GM23338 (cell line): ENCODE measurements at regions not wholly inside any gene's neighbourhood (a gene's known extent, or its start where the extent isn't known, plus 50 kb on each side); places are given as distances from the start of the nearest gene placed in this dataset.

Experiments
- CREB1 ChIP-seq: fragments of 250-450 bp; sonication (Bioruptor Pico); IDR thresholded peaks from 2 replicates; pipeline ENCODE4 v1.5.0; 2020; ENCODE audit warnings: low read depth, mild to moderate bottlenecking, moderate library complexity
- EZH2 ChIP-seq: fragments of 200-600 bp; sonication (generic); IDR thresholded peaks from one replicate; pipeline ENCODE4 v1.8.0; 2017; ENCODE audit warnings: antibody characterized with exemption, mild to moderate bottlenecking, low read depth; ENCODE audit not compliant: unreplicated experiment
- EZH2phosphoT487 ChIP-seq: fragments of 200-600 bp; sonication (generic); IDR thresholded peaks from one replicate; pipeline ENCODE4 v1.8.1; 2018; ENCODE audit warnings: antibody characterized with exemption; ENCODE audit not compliant: unreplicated experiment
- JUNB ChIP-seq: IDR thresholded peaks from one replicate; pipeline ENCODE4 v1.6.1; 2016; ENCODE audit warnings: antibody characterized with exemption; ENCODE audit not compliant: unreplicated experiment
- NANOG ChIP-seq: IDR thresholded peaks from 2 replicates; pipeline ENCODE4 v1.6.1; 2016; ENCODE audit warnings: antibody characterized with exemption, borderline replicate concordance
- POLR2AphosphoS5 ChIP-seq: IDR thresholded peaks from 2 replicates; pipeline ENCODE4 v1.6.1; 2016; ENCODE audit warnings: antibody characterized with exemption, low read depth
- ZNF331 ChIP-seq: fragments of 250-450 bp; sonication (Bioruptor Pico); IDR thresholded peaks from 2 replicates; pipeline ENCODE4 v1.5.0; 2020; ENCODE audit warnings: low read depth, mild to moderate bottlenecking, moderate library complexity
- TF ChIP-seq, protein P1 (sequence below), 2 experiments: fragments of 200-600 bp in 1 of 2; sonication (generic) in 1 of 2; conservative IDR thresholded peaks; 2 replicates each; pipeline versions ENCODE4 v1.5.1 to v1.6.1; 2016 to 2017; ENCODE audit warnings: antibody characterized with exemption in 2 of 2, low read depth in 2 of 2, mild to moderate bottlenecking in 2 of 2, moderate library complexity in 1 of 2
- TF ChIP-seq, protein P2 (sequence below): fragments of 250-450 bp; sonication (Bioruptor Pico); IDR thresholded peaks from 2 replicates; pipeline ENCODE4 v1.5.0; 2020; ENCODE audit warnings: mild to moderate bottlenecking, moderate library complexity
- TF ChIP-seq, protein P3 (sequence below): IDR thresholded peaks from one replicate; pipeline ENCODE4 v1.6.1; 2018; ENCODE audit warnings: antibody characterized with exemption; ENCODE audit not compliant: unreplicated experiment
- TF ChIP-seq, protein P4 (sequence below): IDR thresholded peaks from 2 replicates; pipeline ENCODE4 v1.6.1; 2016; ENCODE audit warnings: antibody characterized with exemption

DNA sequence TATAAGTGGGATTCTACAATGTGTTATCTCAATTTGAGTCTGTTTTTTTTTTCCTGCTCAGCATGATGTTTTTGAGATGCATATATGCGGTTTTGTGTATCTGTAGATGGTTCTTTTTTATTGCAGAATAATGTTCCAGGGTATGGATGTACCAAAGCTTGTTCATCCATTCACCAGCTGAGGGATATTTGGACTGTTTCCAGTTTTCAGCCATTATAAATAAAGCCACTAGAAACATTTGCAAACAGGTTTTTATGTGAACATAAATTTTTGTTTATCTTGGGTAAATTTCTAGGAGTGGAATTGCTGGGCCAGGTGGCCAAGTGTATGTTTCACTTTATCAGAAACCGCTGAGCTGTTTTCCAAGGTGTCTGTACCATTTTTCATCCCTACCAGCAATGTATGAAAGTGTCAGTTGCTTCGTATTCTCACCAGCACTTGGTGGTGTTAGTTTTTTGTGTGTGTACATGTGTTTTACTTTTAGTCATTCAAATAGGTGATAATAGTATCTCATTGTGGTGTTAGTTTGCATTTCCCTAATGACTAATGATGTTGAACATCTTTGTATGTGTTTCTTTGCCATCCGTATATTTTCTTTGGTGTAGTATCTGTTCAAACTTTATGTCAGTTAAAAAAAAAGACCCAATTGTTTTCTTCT, 124.2 kb downstream of the CEBPB start:
- TF ChIP-seq, protein P1, sequence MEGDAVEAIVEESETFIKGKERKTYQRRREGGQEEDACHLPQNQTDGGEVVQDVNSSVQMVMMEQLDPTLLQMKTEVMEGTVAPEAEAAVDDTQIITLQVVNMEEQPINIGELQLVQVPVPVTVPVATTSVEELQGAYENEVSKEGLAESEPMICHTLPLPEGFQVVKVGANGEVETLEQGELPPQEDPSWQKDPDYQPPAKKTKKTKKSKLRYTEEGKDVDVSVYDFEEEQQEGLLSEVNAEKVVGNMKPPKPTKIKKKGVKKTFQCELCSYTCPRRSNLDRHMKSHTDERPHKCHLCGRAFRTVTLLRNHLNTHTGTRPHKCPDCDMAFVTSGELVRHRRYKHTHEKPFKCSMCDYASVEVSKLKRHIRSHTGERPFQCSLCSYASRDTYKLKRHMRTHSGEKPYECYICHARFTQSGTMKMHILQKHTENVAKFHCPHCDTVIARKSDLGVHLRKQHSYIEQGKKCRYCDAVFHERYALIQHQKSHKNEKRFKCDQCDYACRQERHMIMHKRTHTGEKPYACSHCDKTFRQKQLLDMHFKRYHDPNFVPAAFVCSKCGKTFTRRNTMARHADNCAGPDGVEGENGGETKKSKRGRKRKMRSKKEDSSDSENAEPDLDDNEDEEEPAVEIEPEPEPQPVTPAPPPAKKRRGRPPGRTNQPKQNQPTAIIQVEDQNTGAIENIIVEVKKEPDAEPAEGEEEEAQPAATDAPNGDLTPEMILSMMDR (conservative IDR thresholded peaks at IDR 0.05; ENCODE audit: low read depth in 2 of 2) = no peak
- no peak for TF ChIP-seq EZH2phosphoT487
- TF ChIP-seq, protein P2, sequence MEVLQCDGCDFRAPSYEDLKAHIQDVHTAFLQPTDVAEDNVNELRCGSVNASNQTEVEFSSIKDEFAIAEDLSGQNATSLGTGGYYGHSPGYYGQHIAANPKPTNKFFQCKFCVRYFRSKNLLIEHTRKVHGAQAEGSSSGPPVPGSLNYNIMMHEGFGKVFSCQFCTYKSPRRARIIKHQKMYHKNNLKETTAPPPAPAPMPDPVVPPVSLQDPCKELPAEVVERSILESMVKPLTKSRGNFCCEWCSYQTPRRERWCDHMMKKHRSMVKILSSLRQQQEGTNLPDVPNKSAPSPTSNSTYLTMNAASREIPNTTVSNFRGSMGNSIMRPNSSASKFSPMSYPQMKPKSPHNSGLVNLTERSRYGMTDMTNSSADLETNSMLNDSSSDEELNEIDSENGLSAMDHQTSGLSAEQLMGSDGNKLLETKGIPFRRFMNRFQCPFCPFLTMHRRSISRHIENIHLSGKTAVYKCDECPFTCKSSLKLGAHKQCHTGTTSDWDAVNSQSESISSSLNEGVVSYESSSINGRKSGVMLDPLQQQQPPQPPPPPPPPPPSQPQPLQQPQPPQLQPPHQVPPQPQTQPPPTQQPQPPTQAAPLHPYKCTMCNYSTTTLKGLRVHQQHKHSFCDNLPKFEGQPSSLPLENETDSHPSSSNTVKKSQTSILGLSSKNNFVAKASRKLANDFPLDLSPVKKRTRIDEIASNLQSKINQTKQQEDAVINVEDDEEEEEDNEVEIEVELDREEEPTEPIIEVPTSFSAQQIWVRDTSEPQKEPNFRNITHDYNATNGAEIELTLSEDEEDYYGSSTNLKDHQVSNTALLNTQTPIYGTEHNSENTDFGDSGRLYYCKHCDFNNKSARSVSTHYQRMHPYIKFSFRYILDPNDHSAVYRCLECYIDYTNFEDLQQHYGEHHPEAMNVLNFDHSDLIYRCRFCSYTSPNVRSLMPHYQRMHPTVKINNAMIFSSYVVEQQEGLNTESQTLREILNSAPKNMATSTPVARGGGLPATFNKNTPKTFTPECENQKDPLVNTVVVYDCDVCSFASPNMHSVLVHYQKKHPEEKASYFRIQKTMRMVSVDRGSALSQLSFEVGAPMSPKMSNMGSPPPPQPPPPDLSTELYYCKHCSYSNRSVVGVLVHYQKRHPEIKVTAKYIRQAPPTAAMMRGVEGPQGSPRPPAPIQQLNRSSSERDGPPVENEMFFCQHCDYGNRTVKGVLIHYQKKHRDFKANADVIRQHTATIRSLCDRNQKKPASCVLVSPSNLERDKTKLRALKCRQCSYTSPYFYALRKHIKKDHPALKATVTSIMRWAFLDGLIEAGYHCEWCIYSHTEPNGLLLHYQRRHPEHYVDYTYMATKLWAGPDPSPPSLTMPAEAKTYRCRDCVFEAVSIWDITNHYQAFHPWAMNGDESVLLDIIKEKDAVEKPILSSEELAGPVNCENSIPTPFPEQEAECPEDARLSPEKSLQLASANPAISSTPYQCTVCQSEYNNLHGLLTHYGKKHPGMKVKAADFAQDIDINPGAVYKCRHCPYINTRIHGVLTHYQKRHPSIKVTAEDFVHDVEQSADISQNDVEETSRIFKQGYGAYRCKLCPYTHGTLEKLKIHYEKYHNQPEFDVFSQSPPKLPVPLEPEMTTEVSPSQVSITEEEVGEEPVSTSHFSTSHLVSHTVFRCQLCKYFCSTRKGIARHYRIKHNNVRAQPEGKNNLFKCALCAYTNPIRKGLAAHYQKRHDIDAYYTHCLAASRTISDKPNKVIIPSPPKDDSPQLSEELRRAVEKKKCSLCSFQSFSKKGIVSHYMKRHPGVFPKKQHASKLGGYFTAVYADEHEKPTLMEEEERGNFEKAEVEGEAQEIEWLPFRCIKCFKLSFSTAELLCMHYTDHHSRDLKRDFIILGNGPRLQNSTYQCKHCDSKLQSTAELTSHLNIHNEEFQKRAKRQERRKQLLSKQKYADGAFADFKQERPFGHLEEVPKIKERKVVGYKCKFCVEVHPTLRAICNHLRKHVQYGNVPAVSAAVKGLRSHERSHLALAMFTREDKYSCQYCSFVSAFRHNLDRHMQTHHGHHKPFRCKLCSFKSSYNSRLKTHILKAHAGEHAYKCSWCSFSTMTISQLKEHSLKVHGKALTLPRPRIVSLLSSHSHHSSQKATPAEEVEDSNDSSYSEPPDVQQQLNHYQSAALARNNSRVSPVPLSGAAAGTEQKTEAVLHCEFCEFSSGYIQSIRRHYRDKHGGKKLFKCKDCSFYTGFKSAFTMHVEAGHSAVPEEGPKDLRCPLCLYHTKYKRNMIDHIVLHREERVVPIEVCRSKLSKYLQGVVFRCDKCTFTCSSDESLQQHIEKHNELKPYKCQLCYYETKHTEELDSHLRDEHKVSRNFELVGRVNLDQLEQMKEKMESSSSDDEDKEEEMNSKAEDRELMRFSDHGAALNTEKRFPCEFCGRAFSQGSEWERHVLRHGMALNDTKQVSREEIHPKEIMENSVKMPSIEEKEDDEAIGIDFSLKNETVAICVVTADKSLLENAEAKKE (CRISPR knock-in tag) = no peak
- no peak for TF ChIP-seq POLR2AphosphoS5
- no peak for TF ChIP-seq EZH2
- no peak for TF ChIP-seq CREB1
- TF ChIP-seq JUNB = no peak
- TF ChIP-seq, protein P3, sequence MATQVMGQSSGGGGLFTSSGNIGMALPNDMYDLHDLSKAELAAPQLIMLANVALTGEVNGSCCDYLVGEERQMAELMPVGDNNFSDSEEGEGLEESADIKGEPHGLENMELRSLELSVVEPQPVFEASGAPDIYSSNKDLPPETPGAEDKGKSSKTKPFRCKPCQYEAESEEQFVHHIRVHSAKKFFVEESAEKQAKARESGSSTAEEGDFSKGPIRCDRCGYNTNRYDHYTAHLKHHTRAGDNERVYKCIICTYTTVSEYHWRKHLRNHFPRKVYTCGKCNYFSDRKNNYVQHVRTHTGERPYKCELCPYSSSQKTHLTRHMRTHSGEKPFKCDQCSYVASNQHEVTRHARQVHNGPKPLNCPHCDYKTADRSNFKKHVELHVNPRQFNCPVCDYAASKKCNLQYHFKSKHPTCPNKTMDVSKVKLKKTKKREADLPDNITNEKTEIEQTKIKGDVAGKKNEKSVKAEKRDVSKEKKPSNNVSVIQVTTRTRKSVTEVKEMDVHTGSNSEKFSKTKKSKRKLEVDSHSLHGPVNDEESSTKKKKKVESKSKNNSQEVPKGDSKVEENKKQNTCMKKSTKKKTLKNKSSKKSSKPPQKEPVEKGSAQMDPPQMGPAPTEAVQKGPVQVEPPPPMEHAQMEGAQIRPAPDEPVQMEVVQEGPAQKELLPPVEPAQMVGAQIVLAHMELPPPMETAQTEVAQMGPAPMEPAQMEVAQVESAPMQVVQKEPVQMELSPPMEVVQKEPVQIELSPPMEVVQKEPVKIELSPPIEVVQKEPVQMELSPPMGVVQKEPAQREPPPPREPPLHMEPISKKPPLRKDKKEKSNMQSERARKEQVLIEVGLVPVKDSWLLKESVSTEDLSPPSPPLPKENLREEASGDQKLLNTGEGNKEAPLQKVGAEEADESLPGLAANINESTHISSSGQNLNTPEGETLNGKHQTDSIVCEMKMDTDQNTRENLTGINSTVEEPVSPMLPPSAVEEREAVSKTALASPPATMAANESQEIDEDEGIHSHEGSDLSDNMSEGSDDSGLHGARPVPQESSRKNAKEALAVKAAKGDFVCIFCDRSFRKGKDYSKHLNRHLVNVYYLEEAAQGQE = no peak
- TF ChIP-seq, protein P4, sequence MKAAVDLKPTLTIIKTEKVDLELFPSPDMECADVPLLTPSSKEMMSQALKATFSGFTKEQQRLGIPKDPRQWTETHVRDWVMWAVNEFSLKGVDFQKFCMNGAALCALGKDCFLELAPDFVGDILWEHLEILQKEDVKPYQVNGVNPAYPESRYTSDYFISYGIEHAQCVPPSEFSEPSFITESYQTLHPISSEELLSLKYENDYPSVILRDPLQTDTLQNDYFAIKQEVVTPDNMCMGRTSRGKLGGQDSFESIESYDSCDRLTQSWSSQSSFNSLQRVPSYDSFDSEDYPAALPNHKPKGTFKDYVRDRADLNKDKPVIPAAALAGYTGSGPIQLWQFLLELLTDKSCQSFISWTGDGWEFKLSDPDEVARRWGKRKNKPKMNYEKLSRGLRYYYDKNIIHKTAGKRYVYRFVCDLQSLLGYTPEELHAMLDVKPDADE = no peak
- TF ChIP-seq ZNF331 (CRISPR knock-in tag) = no peak
- TF ChIP-seq NANOG = no peak
